ENCODE measurements at regions not wholly inside any gene's neighbourhood (a gene's known extent, or its start where the extent isn't known, plus 50 kb on each side); places are given as distances from the start of the nearest gene placed in this dataset.

DNA sequence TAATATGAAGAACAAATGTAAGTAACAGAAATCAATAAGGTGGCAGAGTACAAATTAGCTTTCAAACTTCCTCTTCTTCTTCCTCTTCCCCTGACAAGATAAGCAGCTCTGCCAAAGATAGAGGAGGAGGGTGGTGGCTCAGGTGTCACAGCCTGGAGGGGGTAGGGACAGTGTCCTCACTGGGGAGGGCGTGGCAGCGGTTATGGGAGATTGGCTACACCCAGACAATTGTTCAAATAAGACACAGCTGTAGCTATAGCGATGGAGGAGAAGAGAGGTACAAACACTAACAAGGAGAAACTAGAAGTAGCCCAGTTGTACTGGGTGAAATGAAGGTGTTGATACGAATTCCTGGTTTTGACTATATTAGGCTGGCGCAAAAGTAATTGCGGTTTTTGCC, 198.5 kb downstream of the TBXT start:
- TF ChIP-seq CTCF (IDR thresholded peaks at IDR 0.05) = no peak
- no peak for TF ChIP-seq EZH2 (IDR thresholded peaks at IDR 0.05; ENCODE audit: borderline replicate concordance, insufficient read depth, low read depth, low read length, poor library complexity, severe bottlenecking)

Measured in B cell (primary cell).